ENCODE measurements at regions not wholly inside any gene's neighbourhood (a gene's known extent, or its start where the extent isn't known, plus 50 kb on each side); places are given as distances from the start of the nearest gene placed in this dataset.

- no peak for DNase-seq (ENCODE audit: low spot score)
- POLR2A ChIA-PET: no interaction called here
- no peak overlapping the region for H3K27ac Mint-ChIP-seq
- peaks cover 27% of the 10 kb centered on the region for H3K4me1 Mint-ChIP-seq
- no peaks in the 10 kb centered on the region for H3K36me3 Mint-ChIP-seq
- ATAC-seq: no peak
- TF ChIP-seq TEAD4 (CRISPR knock-in tag; IDR thresholded peaks at IDR 0.05) (no peak), TCF7 (CRISPR knock-in tag; IDR thresholded peaks at IDR 0.05; ENCODE audit: low read depth) (no peak), JAZF1 (CRISPR knock-in tag; IDR thresholded peaks at IDR 0.05) (no peak), IRF2 (CRISPR knock-in tag; IDR thresholded peaks at IDR 0.05; ENCODE audit: borderline replicate concordance, low read depth) (no peak), OVOL2 (CRISPR knock-in tag; IDR thresholded peaks at IDR 0.05; ENCODE audit: borderline replicate concordance) (no peak)
- no peak overlapping the region for H3K4me3 Mint-ChIP-seq
- CTCF ChIA-PET: no interaction called here
- H3K9me3 Mint-ChIP-seq: no peaks in the 10 kb centered on the region
- peaks cover 99% of the 10 kb centered on the region for H3K27me3 Mint-ChIP-seq (ENCODE audit: low read depth)
These were observed 241.8 kb upstream of the NR2F2 start for GRCh38 chr15:96088650-96089049.

GRCh38 chr15:96089405-96090058, 241.0 kb upstream of the NR2F2 start:
- no peaks in the 10 kb centered on the region for H3K36me3 Mint-ChIP-seq
- TF ChIP-seq CBFB (CRISPR knock-in tag; IDR thresholded peaks at IDR 0.05; ENCODE audit: low read depth) (no peak), ETV6 (CRISPR knock-in tag; IDR thresholded peaks at IDR 0.05) (no peak)
- DNase-seq (ENCODE audit: low spot score) (no peak), ATAC-seq (no peak)
- no peak overlapping the region for H3K4me3 Mint-ChIP-seq
- H3K4me1 Mint-ChIP-seq: peaks cover 27% of the 10 kb centered on the region
- H3K9me3 Mint-ChIP-seq: no peaks in the 10 kb centered on the region
- ChIA-PET POLR2A (no interaction called here), CTCF (no interaction called here)
- no peak overlapping the region for H3K27ac Mint-ChIP-seq
- peaks cover 99% of the 10 kb centered on the region for H3K27me3 Mint-ChIP-seq (ENCODE audit: low read depth)

GRCh38 chr15:96092186-96092585, 238.3 kb upstream of the NR2F2 start:
- Mint-ChIP-seq H3K36me3 (no peaks in the 10 kb centered on the region), H3K27me3 (ENCODE audit: low read depth) (peaks cover 99% of the 10 kb centered on the region), H3K4me3 (no peak overlapping the region), H3K27ac (no peak overlapping the region), H3K9me3 (no peaks in the 10 kb centered on the region), H3K4me1 (peaks cover 19% of the 10 kb centered on the region)
- TF ChIP-seq ZNF671 (CRISPR knock-in tag; IDR thresholded peaks at IDR 0.05) (no peak), ZSCAN18 (CRISPR knock-in tag; IDR thresholded peaks at IDR 0.05) (no peak)
- CTCF ChIA-PET: no interaction called here
- ATAC-seq: no peak
- DNase-seq (ENCODE audit: low spot score): no peak
- POLR2A ChIA-PET: no interaction called here

- no peak for DNase-seq (ENCODE audit: low spot score)
- H3K27ac Mint-ChIP-seq: no peak overlapping the region
- TF ChIP-seq ZMAT4 (CRISPR knock-in tag; IDR thresholded peaks at IDR 0.05) (no peak), SMAD4 (CRISPR knock-in tag; IDR thresholded peaks at IDR 0.05) (no peak), TCF7 (CRISPR knock-in tag; IDR thresholded peaks at IDR 0.05; ENCODE audit: low read depth) (no peak), GABPB1 (CRISPR knock-in tag; IDR thresholded peaks at IDR 0.05) (no peak), ZNF121 (CRISPR knock-in tag; IDR thresholded peaks at IDR 0.05) (no peak), OVOL2 (CRISPR knock-in tag; IDR thresholded peaks at IDR 0.05; ENCODE audit: borderline replicate concordance) (no peak), GRHL2 (CRISPR knock-in tag; IDR thresholded peaks at IDR 0.05; ENCODE audit: insufficient replicate concordance, severe bottlenecking) (no peak), ATF6 (CRISPR knock-in tag; IDR thresholded peaks at IDR 0.05) (no peak), ZNF317 (CRISPR knock-in tag; IDR thresholded peaks at IDR 0.05; ENCODE audit: borderline replicate concordance, low read depth) (no peak), NR3C1 (CRISPR knock-in tag; conservative IDR thresholded peaks at IDR 0.05; ENCODE audit: low read depth) (no peak), CREM (CRISPR knock-in tag; IDR thresholded peaks at IDR 0.05) (no peak), ZNF396 (CRISPR knock-in tag; IDR thresholded peaks at IDR 0.05; ENCODE audit: borderline replicate concordance) (no peak), ZNF512 (CRISPR knock-in tag; IDR thresholded peaks at IDR 0.05; ENCODE audit: borderline replicate concordance) (no peak), ERG (CRISPR knock-in tag; IDR thresholded peaks at IDR 0.05) (no peak)
- H3K27me3 Mint-ChIP-seq (ENCODE audit: low read depth): peaks cover 98% of the 10 kb centered on the region
- POLR2A ChIA-PET: no interaction called here
- peaks cover 10% of the 10 kb centered on the region for H3K4me1 Mint-ChIP-seq
- H3K9me3 Mint-ChIP-seq: no peaks in the 10 kb centered on the region
- no peaks in the 10 kb centered on the region for H3K36me3 Mint-ChIP-seq
- ATAC-seq: no peak
- CTCF ChIA-PET: no interaction called here
- H3K4me3 Mint-ChIP-seq: no peak overlapping the region
These were observed 237.4 kb upstream of the NR2F2 start for GRCh38 chr15:96093063-96093462.
